Dermis blood vessel endothelial cell (primary cell): ENCODE measurements at regions not wholly inside any gene's neighbourhood (a gene's known extent, or its start where the extent isn't known, plus 50 kb on each side); places are given as distances from the start of the nearest gene placed in this dataset.

Experiments
- DNase-seq: peaks from one replicate; pipeline ENCODE4 v3.0.0; 2010

- peak; percentile 53 for DNase-seq
Observed at GRCh38 chr3:56862352-56863062, 60.8 kb upstream of the ARHGEF3 start.

- DNase-seq = no peak
Observed at GRCh38 chr3:56861511-56861910, 59.8 kb upstream of the ARHGEF3 start.

GRCh38 chr3:56860939-56861338 is 59.2 kb upstream of the ARHGEF3 start:
- DNase-seq = no peak

GRCh38 chr3:56860351-56860750 is 58.6 kb upstream of the ARHGEF3 start:
- no peak for DNase-seq

GRCh38 chr3:56858331-56858730 is 56.6 kb upstream of the ARHGEF3 start:
- no peak for DNase-seq

- no peak for DNase-seq
Observed at GRCh38 chr3:56857178-56857577, 55.4 kb upstream of the ARHGEF3 start.

- no peak for DNase-seq
Observed at GRCh38 chr3:56856752-56857151, 55.0 kb upstream of the ARHGEF3 start.

- peak; percentile 75 for DNase-seq
Observed at GRCh38 chr3:56855856-56856512, 54.2 kb upstream of the ARHGEF3 start.

GRCh38 chr3:56854856-56855611 is 53.3 kb upstream of the ARHGEF3 start:
- DNase-seq = peak; percentile 30

- no peak for DNase-seq
Observed at GRCh38 chr3:56851966-56852884, 50.5 kb upstream of the ARHGEF3 start.
